Smooth muscle cell of the brain vasculature (primary cell): ENCODE measurements at regions not wholly inside any gene's neighbourhood (a gene's known extent, or its start where the extent isn't known, plus 50 kb on each side); places are given as distances from the start of the nearest gene placed in this dataset.

Experiments
- DNase-seq: peaks from one replicate; pipeline ENCODE4 v3.0.0-alpha.2; 2012; ENCODE audit warnings: low read depth, low spot score

GRCh38 chr17:63378411-63379375 lies 67.4 kb downstream of the CYB561 start:
- DNase-seq, result no peak

- DNase-seq, result no peak
These were observed 66.5 kb downstream of the CYB561 start for GRCh38 chr17:63379636-63380035.

GRCh38 chr17:63381101-63381729 lies 64.9 kb downstream of the CYB561 start:
- DNase-seq, result no peak

- no peak for DNase-seq
These were observed 64.0 kb downstream of the CYB561 start for GRCh38 chr17:63382136-63382535.
